ENCODE measurements at regions not wholly inside any gene's neighbourhood (a gene's known extent, or its start where the extent isn't known, plus 50 kb on each side); places are given as distances from the start of the nearest gene placed in this dataset.

DNA sequence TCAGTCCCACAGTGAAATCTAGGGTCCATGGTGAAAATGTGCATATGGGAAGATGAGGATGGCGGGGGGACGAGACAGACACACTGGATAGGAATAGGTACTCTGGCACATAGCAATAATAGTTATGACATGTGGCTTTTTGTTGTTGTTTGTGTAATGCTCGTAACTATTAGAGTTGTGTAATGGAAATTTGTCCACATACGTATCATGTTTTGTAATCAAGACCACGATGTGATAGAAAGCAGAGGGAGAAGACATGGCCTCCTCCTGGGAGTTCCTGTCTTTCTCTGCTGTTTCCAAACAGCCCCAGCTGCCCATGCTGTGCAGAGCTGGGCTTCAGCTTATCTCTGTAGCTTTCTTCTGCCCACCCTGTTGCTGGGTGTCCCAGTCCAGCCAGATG, 185.3 kb upstream of the TMTC4 start:
- no peak overlapping the region for H3K9ac ChIP-seq (ENCODE audit: low read length)
- intact Hi-C loops (cut with micrococcal nuclease), result no loop called here
- TF ChIP-seq SRF (IDR thresholded peaks at IDR 0.05; ENCODE audit: low read depth), result no peak
- TF ChIP-seq, protein P1, sequence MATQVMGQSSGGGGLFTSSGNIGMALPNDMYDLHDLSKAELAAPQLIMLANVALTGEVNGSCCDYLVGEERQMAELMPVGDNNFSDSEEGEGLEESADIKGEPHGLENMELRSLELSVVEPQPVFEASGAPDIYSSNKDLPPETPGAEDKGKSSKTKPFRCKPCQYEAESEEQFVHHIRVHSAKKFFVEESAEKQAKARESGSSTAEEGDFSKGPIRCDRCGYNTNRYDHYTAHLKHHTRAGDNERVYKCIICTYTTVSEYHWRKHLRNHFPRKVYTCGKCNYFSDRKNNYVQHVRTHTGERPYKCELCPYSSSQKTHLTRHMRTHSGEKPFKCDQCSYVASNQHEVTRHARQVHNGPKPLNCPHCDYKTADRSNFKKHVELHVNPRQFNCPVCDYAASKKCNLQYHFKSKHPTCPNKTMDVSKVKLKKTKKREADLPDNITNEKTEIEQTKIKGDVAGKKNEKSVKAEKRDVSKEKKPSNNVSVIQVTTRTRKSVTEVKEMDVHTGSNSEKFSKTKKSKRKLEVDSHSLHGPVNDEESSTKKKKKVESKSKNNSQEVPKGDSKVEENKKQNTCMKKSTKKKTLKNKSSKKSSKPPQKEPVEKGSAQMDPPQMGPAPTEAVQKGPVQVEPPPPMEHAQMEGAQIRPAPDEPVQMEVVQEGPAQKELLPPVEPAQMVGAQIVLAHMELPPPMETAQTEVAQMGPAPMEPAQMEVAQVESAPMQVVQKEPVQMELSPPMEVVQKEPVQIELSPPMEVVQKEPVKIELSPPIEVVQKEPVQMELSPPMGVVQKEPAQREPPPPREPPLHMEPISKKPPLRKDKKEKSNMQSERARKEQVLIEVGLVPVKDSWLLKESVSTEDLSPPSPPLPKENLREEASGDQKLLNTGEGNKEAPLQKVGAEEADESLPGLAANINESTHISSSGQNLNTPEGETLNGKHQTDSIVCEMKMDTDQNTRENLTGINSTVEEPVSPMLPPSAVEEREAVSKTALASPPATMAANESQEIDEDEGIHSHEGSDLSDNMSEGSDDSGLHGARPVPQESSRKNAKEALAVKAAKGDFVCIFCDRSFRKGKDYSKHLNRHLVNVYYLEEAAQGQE (IDR thresholded peaks at IDR 0.05; ENCODE audit: low read depth), result no peak
- no peak for TF ChIP-seq ELF1 (IDR thresholded peaks at IDR 0.05; ENCODE audit: borderline replicate concordance, low read depth)
- TF ChIP-seq, protein P2, sequence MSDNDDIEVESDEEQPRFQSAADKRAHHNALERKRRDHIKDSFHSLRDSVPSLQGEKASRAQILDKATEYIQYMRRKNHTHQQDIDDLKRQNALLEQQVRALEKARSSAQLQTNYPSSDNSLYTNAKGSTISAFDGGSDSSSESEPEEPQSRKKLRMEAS (IDR thresholded peaks at IDR 0.05), result no peak
- no peak for TF ChIP-seq YY1 (IDR thresholded peaks at IDR 0.05; ENCODE audit: extremely low read depth, insufficient replicate concordance, low read depth, low read length)
- TF ChIP-seq CBX3 (IDR thresholded peaks at IDR 0.05; ENCODE audit: low read depth), result no peak
- TF ChIP-seq SIN3A (IDR thresholded peaks at IDR 0.05; ENCODE audit: low read depth), result no peak
- no peak for TF ChIP-seq JUND (IDR thresholded peaks at IDR 0.05)
- no peak for TF ChIP-seq SP1 (IDR thresholded peaks at IDR 0.05; ENCODE audit: low read depth)
- no peak for TF ChIP-seq EZH2 (IDR thresholded peaks at IDR 0.05)
- TF ChIP-seq, protein P3, sequence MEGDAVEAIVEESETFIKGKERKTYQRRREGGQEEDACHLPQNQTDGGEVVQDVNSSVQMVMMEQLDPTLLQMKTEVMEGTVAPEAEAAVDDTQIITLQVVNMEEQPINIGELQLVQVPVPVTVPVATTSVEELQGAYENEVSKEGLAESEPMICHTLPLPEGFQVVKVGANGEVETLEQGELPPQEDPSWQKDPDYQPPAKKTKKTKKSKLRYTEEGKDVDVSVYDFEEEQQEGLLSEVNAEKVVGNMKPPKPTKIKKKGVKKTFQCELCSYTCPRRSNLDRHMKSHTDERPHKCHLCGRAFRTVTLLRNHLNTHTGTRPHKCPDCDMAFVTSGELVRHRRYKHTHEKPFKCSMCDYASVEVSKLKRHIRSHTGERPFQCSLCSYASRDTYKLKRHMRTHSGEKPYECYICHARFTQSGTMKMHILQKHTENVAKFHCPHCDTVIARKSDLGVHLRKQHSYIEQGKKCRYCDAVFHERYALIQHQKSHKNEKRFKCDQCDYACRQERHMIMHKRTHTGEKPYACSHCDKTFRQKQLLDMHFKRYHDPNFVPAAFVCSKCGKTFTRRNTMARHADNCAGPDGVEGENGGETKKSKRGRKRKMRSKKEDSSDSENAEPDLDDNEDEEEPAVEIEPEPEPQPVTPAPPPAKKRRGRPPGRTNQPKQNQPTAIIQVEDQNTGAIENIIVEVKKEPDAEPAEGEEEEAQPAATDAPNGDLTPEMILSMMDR (IDR thresholded peaks at IDR 0.05 in 2 of 3, conservative IDR thresholded peaks at IDR 0.05 in 1 of 3; ENCODE audit: borderline replicate concordance in 1 of 3, insufficient read depth in 1 of 3, low read depth in 2 of 3, low read length in 2 of 3), result no peak
- TF ChIP-seq, protein P4, sequence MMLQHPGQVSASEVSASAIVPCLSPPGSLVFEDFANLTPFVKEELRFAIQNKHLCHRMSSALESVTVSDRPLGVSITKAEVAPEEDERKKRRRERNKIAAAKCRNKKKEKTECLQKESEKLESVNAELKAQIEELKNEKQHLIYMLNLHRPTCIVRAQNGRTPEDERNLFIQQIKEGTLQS (IDR thresholded peaks at IDR 0.05), result no peak
- no peak for TF ChIP-seq FOSL1 (IDR thresholded peaks at IDR 0.05; ENCODE audit: low read depth)
- BruUV-seq (replicated peaks), result no TSS peak
- RAD21 ChIA-PET (ENCODE audit: low non-redundant PET in 1 of 2, low total read pairs in 2 of 2, uncharacterized antibody in 2 of 2, unreplicated experiment in 2 of 2), result no interaction called here
- H3K4me1 ChIP-seq (ENCODE audit: control insufficient read depth in 1 of 2, insufficient read depth in 2 of 2, low read length in 2 of 2), result no peaks in the 10 kb centered on the region
- no peaks in the 10 kb centered on the region for H3K9me3 ChIP-seq (ENCODE audit: control insufficient read depth in 1 of 2, insufficient read depth in 1 of 2, low read depth in 1 of 2, low read length in 2 of 2)
- H3K36me3 ChIP-seq (ENCODE audit: control insufficient read depth in 1 of 2, insufficient read depth in 2 of 2, low read length in 2 of 2), result no peaks in the 10 kb centered on the region
- POLR2A ChIA-PET, result no interaction called here
- H3K27ac ChIP-seq (ENCODE audit: low read depth, low read length), result no peak overlapping the region
- no peak overlapping the region for H3K4me3 ChIP-seq (replicated peaks in 1 of 2; ENCODE audit: low read depth in 1 of 2, low read length in 2 of 2)
- H3K9me2 ChIP-seq (ENCODE audit: insufficient read depth), result no peaks in the 10 kb centered on the region
- peaks cover 12% of the 10 kb centered on the region; the same call in 1 of the 2 replicates for H3K27me3 ChIP-seq (ENCODE audit: insufficient read depth, low read length)
- ATAC-seq, result no peak
- no peaks in the 10 kb centered on the region for H3K79me2 ChIP-seq (ENCODE audit: insufficient read depth, low read length)
- CTCF ChIA-PET, result no interaction called here
- H2AFZ ChIP-seq (ENCODE audit: low read depth, low read length, poor library complexity, severe bottlenecking), result no peak overlapping the region
- DNase-seq (ENCODE audit: low read depth, low spot score), result no peak
- H4K20me1 ChIP-seq (ENCODE audit: insufficient read depth), result no peaks in the 10 kb centered on the region; the same call in 1 of the 2 replicates
- H3K4me2 ChIP-seq (ENCODE audit: low read length), result no peak overlapping the region

All from HCT116 (cell line).